ENCODE measurements at regions not wholly inside any gene's neighbourhood (a gene's known extent, or its start where the extent isn't known, plus 50 kb on each side); places are given as distances from the start of the nearest gene placed in this dataset.

DNA sequence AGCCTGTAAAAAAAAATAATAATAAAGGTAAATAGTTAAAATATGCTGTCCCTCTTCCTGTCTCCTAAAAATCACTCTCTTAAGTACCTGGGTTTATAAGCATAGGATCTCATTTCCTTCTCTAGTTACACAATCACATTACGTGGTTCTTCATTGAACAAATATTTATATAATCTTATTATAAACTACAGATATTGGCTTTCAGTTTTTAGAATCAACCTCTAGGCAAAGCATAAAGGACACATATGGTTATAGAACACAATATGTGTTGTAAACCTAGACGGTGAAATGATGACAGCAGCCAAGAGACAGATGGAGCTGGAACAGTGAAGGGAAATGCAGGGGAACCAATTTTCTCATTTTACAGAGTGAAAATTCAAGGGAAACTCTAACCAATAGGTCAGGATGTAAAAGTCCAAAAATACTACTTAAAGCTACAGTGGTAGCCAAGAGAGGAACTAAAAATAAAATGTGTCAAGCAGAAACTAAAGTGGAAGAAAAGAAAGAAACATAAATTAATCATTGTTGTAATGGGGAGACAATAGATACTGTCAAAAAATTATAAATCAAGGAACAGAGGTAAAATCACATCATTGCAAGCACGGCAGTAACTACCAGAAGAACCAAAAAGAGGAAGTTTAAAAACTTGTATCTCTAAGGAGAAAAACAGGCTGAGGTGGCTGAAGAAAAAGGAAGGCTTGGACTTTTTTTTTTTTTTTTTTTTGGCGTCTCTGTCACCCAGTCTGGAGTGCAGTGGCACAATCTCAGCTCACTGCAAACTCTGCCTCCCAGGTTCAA lies 82.8 kb upstream of the CDYL start:
- Mint-ChIP-seq H3K4me1 (no peaks in the 10 kb centered on the region), H3K27ac (no peak overlapping the region), H3K27me3 (peaks cover 4% of the 10 kb centered on the region), H3K4me3 (no peak overlapping the region), H3K36me3 (ENCODE audit: low read depth) (no peaks in the 10 kb centered on the region), H3K9me3 (peaks cover 6% of the 10 kb centered on the region)
- ChIA-PET POLR2A (no interaction called here), CTCF (no interaction called here)
- no peak for DNase-seq

DNA sequence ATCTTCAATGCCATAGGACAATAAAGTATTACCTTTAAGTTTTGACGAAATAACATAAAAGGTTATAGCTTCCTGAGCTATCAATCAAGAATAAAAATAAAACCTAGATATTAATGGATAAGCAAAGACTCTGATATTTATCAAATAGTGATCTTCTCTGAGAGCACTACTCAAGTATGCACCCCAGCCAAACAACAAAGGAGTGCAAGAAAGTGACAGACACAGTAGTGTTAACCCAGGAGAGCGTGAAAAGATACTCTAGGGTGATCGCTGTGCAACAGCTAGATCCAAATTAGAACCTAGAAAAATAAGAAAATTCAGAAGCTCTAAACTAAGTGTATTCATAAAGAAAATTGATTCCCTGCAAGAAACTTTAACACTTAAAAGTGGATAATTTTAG lies 83.5 kb upstream of the CDYL start:
- H3K27ac Mint-ChIP-seq, result no peak overlapping the region
- ChIA-PET CTCF (interaction anchor here (0.6 kb wide), 1 partner anchor 136 kb away, joined by 3 read pairs; no protein-coding TSS in a partner anchor), POLR2A (no interaction called here)
- no peak for DNase-seq
- no peaks in the 10 kb centered on the region for H3K36me3 Mint-ChIP-seq (ENCODE audit: low read depth)
- H3K9me3 Mint-ChIP-seq, result peaks cover 6% of the 10 kb centered on the region
- no peaks in the 10 kb centered on the region for H3K4me1 Mint-ChIP-seq
- no peak overlapping the region for H3K4me3 Mint-ChIP-seq
- H3K27me3 Mint-ChIP-seq, result peaks cover 4% of the 10 kb centered on the region

DNA sequence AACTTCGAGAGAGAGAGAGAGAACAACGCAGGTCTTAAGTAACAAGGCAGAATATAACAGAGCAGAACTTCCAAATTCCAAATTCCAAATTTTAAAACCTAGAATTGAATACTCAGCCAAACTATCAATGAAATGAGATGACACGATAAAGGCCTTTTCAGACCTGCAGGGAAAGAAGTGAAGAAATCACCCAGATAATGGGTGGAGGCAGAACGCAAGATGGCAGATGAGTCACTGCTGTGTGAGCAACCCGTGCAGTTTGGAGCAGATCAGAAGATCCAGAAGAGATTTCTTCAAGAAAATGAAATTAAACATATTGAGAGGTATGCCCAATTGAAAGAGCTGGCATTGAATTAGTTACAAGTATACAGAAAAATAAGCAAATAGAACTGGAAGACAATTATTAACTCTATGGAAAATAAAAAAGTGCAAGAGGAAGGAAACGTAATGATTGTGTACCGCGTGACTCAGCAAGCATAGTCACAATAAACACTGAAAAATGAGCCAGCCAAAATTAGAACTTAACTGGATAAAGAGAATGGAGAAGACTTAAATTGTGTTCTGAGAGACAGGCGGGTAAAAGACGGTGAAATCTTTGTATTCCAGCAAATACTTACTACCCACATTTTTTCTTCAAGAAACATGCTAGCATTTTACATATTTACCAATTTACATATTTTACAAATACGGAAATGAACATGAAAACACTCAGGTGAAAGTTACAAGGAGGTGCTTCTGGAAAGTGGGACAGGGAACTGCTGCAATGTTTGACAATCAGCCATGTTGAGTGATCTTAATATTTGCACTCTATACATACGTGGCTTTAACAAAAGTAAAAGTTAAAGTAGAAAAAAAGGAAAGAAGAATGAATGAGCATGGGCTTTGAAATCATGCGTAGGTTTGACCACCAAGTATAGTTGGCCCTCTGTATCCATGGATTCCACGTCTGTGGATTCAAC lies 87.9 kb upstream of the CDYL start:
- Mint-ChIP-seq H3K4me1 (no peaks in the 10 kb centered on the region), H3K9me3 (peaks cover 6% of the 10 kb centered on the region), H3K36me3 (ENCODE audit: low read depth) (no peaks in the 10 kb centered on the region), H3K27ac (no peak overlapping the region), H3K27me3 (peaks cover under 1% of the 10 kb centered on the region), H3K4me3 (no peak overlapping the region)
- ChIA-PET CTCF (no interaction called here), POLR2A (no interaction called here)
- DNase-seq, result no peak

- ChIA-PET POLR2A (no interaction called here), CTCF (no interaction called here)
- H3K27me3 Mint-ChIP-seq, result peaks cover 4% of the 10 kb centered on the region
- H3K27ac Mint-ChIP-seq, result no peak overlapping the region
- DNase-seq, result no peak
- no peaks in the 10 kb centered on the region for H3K36me3 Mint-ChIP-seq (ENCODE audit: low read depth)
- H3K9me3 Mint-ChIP-seq, result peaks cover 6% of the 10 kb centered on the region
- H3K4me3 Mint-ChIP-seq, result no peak overlapping the region
- H3K4me1 Mint-ChIP-seq, result no peaks in the 10 kb centered on the region
Measured at GRCh38 chr6:4687656-4687988, 88.6 kb upstream of the CDYL start.

- POLR2A ChIA-PET, result no interaction called here
- peaks cover 4% of the 10 kb centered on the region for H3K27me3 Mint-ChIP-seq
Measured at GRCh38 chr6:4682431-4683097, 93.6 kb upstream of the CDYL start.

GRCh38 chr6:4678506-4679300 lies 97.5 kb upstream of the CDYL start:
- Mint-ChIP-seq H3K27me3 (peaks cover 4% of the 10 kb centered on the region), H3K36me3 (ENCODE audit: low read depth) (no peaks in the 10 kb centered on the region), H3K27ac (no peak overlapping the region), H3K4me1 (no peaks in the 10 kb centered on the region), H3K9me3 (no peaks in the 10 kb centered on the region), H3K4me3 (no peak overlapping the region)
- POLR2A ChIA-PET, result no interaction called here
- no peak for DNase-seq
- CTCF ChIA-PET, result no interaction called here

More at GRCh38 chr6:4682431-4683097, 93.6 kb upstream of the CDYL start:
- no peaks in the 10 kb centered on the region for H3K4me1 Mint-ChIP-seq
- H3K9me3 Mint-ChIP-seq, result no peaks in the 10 kb centered on the region
- H3K36me3 Mint-ChIP-seq (ENCODE audit: low read depth), result no peaks in the 10 kb centered on the region
- no peak for DNase-seq
- no peak overlapping the region for H3K27ac Mint-ChIP-seq
- H3K4me3 Mint-ChIP-seq, result no peak overlapping the region
- CTCF ChIA-PET, result no interaction called here

- Mint-ChIP-seq H3K4me1 (no peaks in the 10 kb centered on the region), H3K27ac (no peak overlapping the region), H3K9me3 (no peaks in the 10 kb centered on the region), H3K36me3 (ENCODE audit: low read depth) (no peaks in the 10 kb centered on the region), H3K4me3 (no peak overlapping the region), H3K27me3 (no peaks in the 10 kb centered on the region)
- ChIA-PET POLR2A (no interaction called here), CTCF (no interaction called here)
- DNase-seq, result no peak
Measured at GRCh38 chr6:4677751-4678065, 98.5 kb upstream of the CDYL start.

GRCh38 chr6:4677011-4677750 lies 99.0 kb upstream of the CDYL start:
- no peaks in the 10 kb centered on the region for H3K36me3 Mint-ChIP-seq (ENCODE audit: low read depth)
- no peak for DNase-seq
- POLR2A ChIA-PET, result no interaction called here

GRCh38 chr6:4676016-4676415 lies 100.2 kb upstream of the CDYL start:
- no peaks in the 10 kb centered on the region for H3K9me3 Mint-ChIP-seq
- no peaks in the 10 kb centered on the region for H3K4me1 Mint-ChIP-seq
- no peak overlapping the region for H3K27ac Mint-ChIP-seq
- DNase-seq, result no peak
- POLR2A ChIA-PET, result no interaction called here
- no peaks in the 10 kb centered on the region for H3K27me3 Mint-ChIP-seq
- CTCF ChIA-PET, result no interaction called here
- no peak overlapping the region for H3K4me3 Mint-ChIP-seq
- H3K36me3 Mint-ChIP-seq (ENCODE audit: low read depth), result no peaks in the 10 kb centered on the region

More at GRCh38 chr6:4677011-4677750, 99.0 kb upstream of the CDYL start:
- Mint-ChIP-seq H3K9me3 (no peaks in the 10 kb centered on the region), H3K27me3 (no peaks in the 10 kb centered on the region), H3K27ac (no peak overlapping the region), H3K4me3 (no peak overlapping the region), H3K4me1 (no peaks in the 10 kb centered on the region)
- CTCF ChIA-PET, result no interaction called here

- Mint-ChIP-seq H3K27me3 (no peaks in the 10 kb centered on the region), H3K9me3 (no peaks in the 10 kb centered on the region), H3K4me3 (no peak overlapping the region), H3K27ac (no peak overlapping the region), H3K36me3 (ENCODE audit: low read depth) (no peaks in the 10 kb centered on the region), H3K4me1 (no peaks in the 10 kb centered on the region)
- ChIA-PET POLR2A (no interaction called here), CTCF (no interaction called here)
- DNase-seq, result no peak
Measured at GRCh38 chr6:4675121-4675520, 101.1 kb upstream of the CDYL start.

DNA sequence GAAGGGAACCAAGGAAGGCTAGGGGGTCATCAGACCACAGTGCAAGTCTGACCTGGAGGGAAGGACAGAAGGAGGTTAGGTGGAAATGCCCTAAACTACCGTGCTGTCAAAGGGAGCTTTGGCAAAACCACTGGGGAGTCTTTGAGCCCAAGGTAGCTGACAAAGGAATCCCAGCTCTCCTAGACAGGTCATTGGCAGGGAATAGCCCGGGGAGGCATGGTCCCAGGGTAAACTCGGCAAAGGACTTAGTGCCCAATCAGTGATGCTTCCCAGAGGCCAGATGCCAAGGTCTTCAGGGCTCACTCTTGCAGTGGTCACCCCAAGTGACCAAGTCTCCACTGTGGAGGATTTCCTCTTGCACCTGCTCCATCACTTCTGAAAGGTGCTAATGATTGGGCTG lies 102.3 kb upstream of the CDYL start:
- Mint-ChIP-seq H3K4me1 (no peaks in the 10 kb centered on the region), H3K4me3 (no peak overlapping the region), H3K27ac (no peak overlapping the region), H3K27me3 (no peaks in the 10 kb centered on the region), H3K9me3 (no peaks in the 10 kb centered on the region), H3K36me3 (ENCODE audit: low read depth) (no peaks in the 10 kb centered on the region)
- CTCF ChIA-PET, result no interaction called here
- POLR2A ChIA-PET, result no interaction called here
- no peak for DNase-seq

DNA sequence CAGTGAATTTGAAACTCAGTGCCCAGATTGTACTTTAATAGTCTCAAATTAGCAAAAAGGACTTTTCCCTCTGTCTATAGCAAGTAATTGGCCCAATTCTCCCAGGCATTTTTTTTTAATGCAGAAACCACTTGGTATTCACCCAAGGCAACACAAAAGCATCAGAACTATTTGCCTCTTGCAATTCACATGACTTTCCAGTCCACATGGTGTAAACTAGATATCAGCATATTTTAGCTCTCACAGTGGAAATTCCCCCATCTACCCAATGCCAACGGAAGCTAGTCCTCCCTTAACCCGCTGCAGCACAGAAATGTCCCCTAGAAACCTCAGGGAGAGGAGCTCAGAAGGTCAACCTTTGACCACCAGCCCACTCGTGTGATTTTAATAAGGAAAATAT lies 103.4 kb upstream of the CDYL start:
- no peak overlapping the region for H3K27ac Mint-ChIP-seq
- no peaks in the 10 kb centered on the region for H3K27me3 Mint-ChIP-seq
- no peak overlapping the region for H3K4me3 Mint-ChIP-seq
- ChIA-PET CTCF (no interaction called here), POLR2A (no interaction called here)
- no peaks in the 10 kb centered on the region for H3K9me3 Mint-ChIP-seq
- DNase-seq, result no peak
- H3K36me3 Mint-ChIP-seq (ENCODE audit: low read depth), result no peaks in the 10 kb centered on the region
- no peaks in the 10 kb centered on the region for H3K4me1 Mint-ChIP-seq
